GM18517 (cell line): ENCODE measurements at regions not wholly inside any gene's neighbourhood (a gene's known extent, or its start where the extent isn't known, plus 50 kb on each side); places are given as distances from the start of the nearest gene placed in this dataset.
"Not testable (repeated sequence)": the region's sequence is repeated elsewhere in the genome, so short reads cannot be mapped to it uniquely, and the experiment has no call there.

Source experiments
- ATAC-seq: cut with Tn5 transposase; IDR thresholded peaks from one replicate; pipeline ENCODE4 v1.9.1; 2021; ENCODE audit warnings: mild to moderate bottlenecking, moderate library complexity; ENCODE audit not compliant: unreplicated experiment

DNA sequence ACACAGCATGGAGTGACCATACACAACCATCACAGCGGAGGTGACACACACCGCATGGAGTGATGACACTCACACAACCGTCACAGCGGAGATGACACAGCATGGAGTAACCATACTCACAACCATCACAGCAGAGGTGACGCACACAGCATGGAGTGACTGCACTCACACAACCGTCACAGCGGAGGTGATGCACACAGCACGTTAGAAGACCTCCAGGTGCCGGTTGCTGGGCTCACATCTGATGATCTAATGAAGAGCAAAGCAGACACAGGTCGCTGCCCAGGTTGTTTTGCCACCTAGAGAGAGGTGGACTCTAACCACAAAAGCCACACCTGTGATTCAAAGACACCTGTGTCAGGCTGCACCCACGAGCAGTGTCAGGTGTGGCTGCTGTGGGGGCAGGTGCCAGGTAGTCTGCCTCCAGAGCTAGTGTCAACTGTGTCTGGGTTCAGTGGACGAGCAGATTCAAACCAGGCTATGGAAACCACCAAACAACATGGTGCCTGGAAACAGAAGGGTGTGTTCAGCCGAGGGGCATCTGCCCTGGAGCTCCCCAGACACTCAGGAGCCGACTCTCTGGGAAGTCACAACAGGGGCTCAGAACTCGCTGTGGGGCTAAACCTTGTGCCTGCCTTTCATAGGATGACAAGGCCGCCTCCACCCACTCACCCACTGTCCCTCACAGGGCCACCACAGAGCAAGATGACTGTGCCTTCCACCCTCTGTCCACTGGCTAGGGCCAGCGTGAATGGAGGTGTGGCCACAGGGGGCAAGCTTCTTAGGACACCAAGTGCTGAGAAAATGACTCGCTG is 608.2 kb downstream of the TBC1D22A start:
- no peak for ATAC-seq

GRCh38 chr22:47369431-47370015 is 607.1 kb downstream of the TBC1D22A start:
- no peak for ATAC-seq

DNA sequence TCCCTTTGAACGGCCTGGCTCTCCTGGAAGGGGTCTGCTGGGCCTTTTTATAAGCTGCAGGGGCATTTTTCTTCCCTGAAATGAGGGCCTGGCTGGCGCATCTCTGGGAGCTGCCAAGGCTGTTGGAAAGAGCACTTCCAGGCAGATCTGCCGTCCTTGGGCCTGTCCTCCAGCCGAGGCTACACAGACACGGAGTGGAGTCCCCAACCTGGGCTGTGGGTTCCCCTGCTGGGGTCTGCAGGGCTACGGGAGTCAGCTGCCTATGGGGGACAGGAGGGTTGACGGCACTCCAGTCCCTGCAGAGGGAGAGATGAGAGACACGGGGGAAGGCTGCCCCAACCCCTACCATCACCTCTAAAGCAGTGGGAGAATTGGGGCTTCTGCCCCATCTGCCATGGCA is 606.6 kb downstream of the TBC1D22A start:
- no peak for ATAC-seq

- ATAC-seq, result no peak
These were observed 605.8 kb downstream of the TBC1D22A start for GRCh38 chr22:47367993-47368945.

DNA sequence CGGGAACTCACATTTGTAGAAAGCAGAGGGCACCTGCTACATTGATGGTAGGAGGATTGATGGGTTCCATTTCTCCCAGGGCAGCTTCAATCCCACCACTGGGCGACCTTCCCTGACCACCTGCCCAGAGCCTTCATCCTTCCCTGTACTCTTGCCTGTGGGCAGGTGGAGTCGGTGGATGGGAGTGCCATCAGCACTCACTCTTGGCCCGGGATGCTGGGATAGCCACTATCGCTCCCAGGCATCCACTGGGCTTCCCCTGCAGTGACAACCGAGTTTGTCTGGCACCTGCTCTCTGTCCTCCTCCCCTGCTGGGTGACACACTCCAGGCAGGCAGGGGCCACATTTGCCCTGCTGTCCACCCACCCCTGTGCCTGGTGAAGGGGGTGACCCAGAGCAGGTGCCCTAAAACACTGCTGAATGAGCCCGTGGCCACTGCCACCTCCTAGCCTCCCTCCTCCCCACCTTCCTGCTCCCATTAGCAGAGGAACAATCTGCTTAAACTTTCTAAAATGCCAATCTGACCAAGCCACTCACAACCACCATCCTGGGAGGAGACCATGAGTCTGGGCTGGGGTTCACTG is 604.7 kb downstream of the TBC1D22A start:
- no peak for ATAC-seq

DNA sequence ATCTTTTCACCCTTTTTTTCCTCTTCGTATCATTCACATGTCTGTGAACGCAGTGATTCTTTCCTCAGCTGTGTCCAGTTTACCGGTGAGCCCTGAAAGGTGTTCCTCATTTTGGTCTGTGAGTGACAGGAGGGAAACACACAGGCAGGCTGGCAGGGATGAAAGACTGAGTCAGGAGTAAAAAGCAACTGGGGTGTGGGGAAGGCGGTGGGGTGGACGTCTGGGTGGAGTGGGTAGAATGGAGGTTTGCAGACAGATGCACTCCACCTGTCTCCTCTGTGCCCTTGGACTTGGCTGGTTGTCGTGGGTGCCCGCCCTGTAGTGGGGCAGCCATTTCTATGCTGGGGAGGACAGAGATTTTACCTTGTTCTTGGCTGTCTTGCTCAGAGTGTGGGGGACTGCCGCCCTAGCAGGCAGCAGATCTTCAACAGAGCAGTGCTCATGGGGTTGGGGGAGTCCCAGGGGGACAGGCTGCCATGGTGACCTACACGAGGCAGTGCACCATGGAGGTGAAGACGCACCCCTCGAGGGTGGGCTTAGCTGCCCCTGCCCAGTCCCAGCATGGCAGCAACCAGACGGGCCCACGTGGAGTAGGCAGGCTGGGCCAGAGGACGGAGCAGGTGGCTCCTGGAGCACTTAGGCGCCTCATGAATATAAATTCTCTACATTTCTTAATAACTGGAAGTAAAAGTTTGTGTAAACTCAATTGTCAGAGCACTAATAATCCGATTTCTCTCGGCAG is 603.7 kb downstream of the TBC1D22A start:
- no peak for ATAC-seq

DNA sequence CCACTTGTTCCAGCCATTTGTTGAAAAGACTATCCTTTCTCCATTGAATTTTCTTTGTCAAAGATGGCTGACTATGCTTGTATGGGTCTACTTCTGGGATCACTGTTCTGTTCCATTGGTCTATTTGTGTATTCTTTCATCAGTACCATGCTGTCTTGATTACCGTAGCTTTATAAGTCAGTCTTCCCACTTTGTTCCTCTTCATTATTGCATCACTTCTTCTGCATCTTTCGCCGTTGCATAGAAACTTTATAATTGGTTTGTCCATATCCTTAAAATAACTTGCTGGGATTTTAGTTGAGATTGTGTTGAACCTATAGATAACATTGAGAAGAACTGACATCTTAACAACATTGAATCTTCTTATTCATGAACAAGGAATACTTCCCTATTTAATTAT is 598.8 kb downstream of the TBC1D22A start:
- ATAC-seq, result no peak

DNA sequence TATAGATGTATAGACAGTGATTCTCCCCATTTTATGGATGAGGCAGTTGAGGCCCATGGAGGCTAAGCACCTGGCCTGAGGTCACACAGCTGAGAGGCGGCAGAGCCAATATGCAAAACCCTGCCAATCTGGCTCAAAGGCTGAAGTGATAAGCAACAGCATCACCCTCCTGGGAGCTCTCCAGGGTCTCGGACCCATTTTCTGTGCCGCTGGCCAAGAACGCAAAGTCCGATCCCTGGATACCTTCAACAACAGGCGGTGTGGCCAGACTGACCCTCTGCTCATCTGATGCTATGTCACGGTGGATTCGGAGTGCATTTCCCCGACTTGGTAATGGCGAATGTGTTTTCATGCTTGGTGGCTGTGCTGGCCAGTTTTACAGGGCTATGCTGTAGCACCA is 595.0 kb downstream of the TBC1D22A start:
- no peak for ATAC-seq

- no peak for ATAC-seq
These were observed 594.6 kb downstream of the TBC1D22A start for GRCh38 chr22:47357086-47357485.

GRCh38 chr22:47356511-47357011 is 594.1 kb downstream of the TBC1D22A start:
- no peak for ATAC-seq

GRCh38 chr22:47355776-47356510 is 593.5 kb downstream of the TBC1D22A start:
- no peak for ATAC-seq

- no peak for ATAC-seq
These were observed 592.9 kb downstream of the TBC1D22A start for GRCh38 chr22:47355388-47355725.

DNA sequence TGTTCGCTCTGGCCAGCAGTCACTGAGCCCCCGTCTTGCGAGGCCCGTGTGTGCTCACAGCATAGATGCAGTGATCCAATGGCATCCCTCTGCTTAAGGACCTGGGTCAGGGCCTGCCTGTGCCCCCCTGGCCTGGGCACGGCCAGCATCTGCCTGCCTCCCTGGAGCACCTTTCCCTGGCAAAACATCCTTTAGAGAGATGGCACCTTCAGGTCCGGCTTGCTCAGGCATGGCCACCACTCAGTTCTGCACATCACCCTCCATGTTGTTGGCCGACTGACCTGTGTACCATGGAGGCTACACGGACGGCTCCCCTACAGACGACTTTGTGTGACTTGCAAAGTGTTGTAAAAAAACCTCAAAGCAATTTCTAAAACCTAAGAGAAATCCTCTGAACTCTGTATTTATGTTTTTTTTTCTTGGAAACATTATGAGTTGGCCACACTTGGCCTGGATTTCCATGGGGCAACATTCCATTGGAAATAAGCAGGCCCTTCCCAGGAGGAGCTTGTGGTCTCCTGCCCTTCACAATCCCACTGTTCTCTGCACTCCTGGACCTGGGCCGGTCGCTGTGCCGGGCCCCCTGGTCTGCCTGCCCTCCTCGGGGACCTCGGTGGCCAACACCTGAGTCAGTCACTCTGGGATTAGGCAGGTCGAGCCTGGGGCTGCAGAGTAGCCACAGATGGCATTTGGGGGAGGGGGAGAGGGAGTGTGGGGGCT is 592.4 kb downstream of the TBC1D22A start:
- ATAC-seq, result no peak

DNA sequence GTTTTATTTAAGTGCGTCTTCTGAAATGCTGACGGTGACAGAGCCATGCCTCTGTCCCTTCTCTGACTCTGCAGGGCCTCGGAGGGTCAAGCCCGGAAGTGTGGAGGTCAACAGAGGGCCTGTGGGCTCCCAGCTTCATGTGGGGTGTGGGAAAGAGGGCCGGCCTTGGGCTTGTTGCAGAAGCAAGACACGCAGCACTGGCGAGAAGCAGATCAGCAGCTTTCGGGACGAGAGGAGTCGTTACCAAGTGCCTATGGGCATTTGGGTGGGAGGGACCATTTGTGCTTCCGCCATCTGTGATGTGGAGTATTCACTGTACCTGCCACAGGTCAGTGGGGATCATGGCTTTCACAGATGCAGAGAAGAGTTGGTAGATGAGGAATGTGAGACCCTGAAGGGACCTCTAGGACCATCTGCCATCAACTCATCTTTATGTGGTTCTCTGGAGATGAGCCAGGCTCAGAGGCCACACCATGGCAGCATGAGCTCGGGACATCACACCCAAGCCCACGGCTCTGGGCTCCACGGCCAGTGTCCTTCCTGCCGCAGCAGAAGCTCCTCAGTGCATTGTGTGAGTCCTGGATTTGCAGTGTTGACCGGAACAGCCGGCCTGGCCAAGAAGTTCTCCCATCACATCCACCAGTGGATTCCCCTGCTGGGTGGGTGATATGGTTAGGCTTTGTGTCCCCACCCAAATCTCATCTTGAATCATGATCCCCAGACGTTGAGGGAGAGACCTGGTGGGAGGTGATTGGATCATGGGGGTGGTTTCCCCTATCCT is 590.7 kb downstream of the TBC1D22A start:
- no peak for ATAC-seq

- ATAC-seq, result no peak
These were observed 589.6 kb downstream of the TBC1D22A start for GRCh38 chr22:47351836-47352579.

DNA sequence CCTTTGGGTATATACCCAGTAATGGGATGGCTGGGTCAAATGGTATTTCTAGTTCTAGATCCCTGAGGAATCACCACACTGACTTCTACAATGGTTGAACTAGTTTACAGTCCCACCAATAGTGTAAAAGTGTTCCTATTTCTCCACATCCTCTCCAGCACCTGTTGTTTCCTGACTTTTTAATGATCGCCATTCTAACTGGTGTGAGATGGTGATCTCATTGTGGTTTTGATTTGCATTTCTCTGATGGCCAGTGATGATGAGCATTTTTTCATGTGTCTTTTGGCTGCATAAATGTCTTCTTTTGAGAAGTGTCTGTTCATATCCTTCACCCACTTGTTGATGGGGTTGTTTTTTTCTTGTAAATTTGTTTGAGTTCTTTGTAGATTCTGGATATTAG is 583.8 kb downstream of the TBC1D22A start:
- ATAC-seq, result not testable (repeated sequence)

- ATAC-seq, result no peak
These were observed 582.6 kb downstream of the TBC1D22A start for GRCh38 chr22:47345025-47345424.

DNA sequence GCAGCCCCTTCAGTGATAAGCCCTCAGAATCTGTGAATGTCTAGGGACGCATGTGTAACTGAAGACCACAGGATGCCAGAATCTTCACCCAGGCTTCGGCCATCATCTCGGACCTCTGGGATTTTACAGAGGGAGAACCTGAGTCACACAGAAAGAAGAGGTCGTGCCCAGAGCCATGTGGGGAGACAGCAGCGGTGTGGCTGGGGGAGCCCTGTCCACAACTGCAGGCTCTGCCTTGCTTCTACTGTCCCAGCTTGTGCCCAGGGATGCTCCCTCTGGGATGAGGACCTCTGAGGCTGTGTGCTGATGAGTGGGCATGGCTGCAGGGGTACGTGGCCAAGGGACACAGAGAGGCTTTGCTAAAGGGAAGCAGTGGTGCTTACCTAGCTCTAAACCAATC is 582.0 kb downstream of the TBC1D22A start:
- no peak for ATAC-seq
